DND-41 (cell line): ENCODE measurements at regions not wholly inside any gene's neighbourhood (a gene's known extent, or its start where the extent isn't known, plus 50 kb on each side); places are given as distances from the start of the nearest gene placed in this dataset.
A peak's percentile ranks its signal among the peaks of the same experiment; 100 is the strongest.

Experiments
- ATAC-seq: fragments of 200-7000 bp; cut with Tn5 transposase; 3 replicates; pipeline ENCODE4 v1.9.1; 2021; ENCODE audit warnings: low read depth; ENCODE audit not compliant: insufficient read depth
- DNase-seq: peaks from one replicate; pipeline ENCODE4 v3.0.0-alpha.2; 2020
- H2AFZ ChIP-seq: 2 replicates; pipeline ENCODE4 v1.6.0; 2012; ENCODE audit warnings: low read depth, low read length
- H3K27ac ChIP-seq: 2 replicates; pipeline ENCODE4 v1.5.1; 2012; ENCODE audit warnings: low read length, inconsistent platforms
- H3K27me3 ChIP-seq: fragments of 200-600 bp; sonication (generic); 2 replicates; pipeline ENCODE4 v1.6.0; 2012; ENCODE audit warnings: low read length, mild to moderate bottlenecking, inconsistent platforms; ENCODE audit not compliant: insufficient read depth, poor library complexity
- H3K36me3 ChIP-seq: 2 replicates; pipeline ENCODE4 v1.5.1; 2012; ENCODE audit warnings: low read length, inconsistent platforms; ENCODE audit not compliant: insufficient read depth
- H3K4me1 ChIP-seq: 2 replicates; pipeline ENCODE4 v1.5.1; 2012; ENCODE audit warnings: mild to moderate bottlenecking, low read length; ENCODE audit not compliant: insufficient read depth
- H3K4me2 ChIP-seq: 2 replicates; pipeline ENCODE4 v1.6.0; 2012; ENCODE audit warnings: mild to moderate bottlenecking, moderate library complexity, low read length, inconsistent platforms; ENCODE audit not compliant: insufficient read depth
- H3K4me3 ChIP-seq, 2 experiments: fragments of 200-600 bp in 1 of 2; shearing (Covaris generic) in 1 of 2; 2 replicates each; pipeline ENCODE4 v1.5.1; 2012 to 2016; ENCODE audit warnings: inconsistent platforms in 2 of 2, low read length in 2 of 2, mild to moderate bottlenecking in 2 of 2, low read depth in 1 of 2, moderate library complexity in 1 of 2
- H3K79me2 ChIP-seq: 2 replicates; pipeline ENCODE4 v1.6.0; 2012; ENCODE audit warnings: low read length, inconsistent platforms; ENCODE audit not compliant: insufficient read depth
- H3K9ac ChIP-seq: 2 replicates; pipeline ENCODE4 v1.6.0; 2012; ENCODE audit warnings: low read depth, mild to moderate bottlenecking, inconsistent platforms, low read length, moderate library complexity
- H3K9me3 ChIP-seq: 2 replicates; pipeline ENCODE4 v1.5.1; 2012; ENCODE audit warnings: low read length, moderate library complexity, mild to moderate bottlenecking, inconsistent platforms; ENCODE audit not compliant: insufficient read depth, severe bottlenecking
- H4K20me1 ChIP-seq: 2 replicates; pipeline ENCODE4 v1.6.0; 2012; ENCODE audit warnings: low read length; ENCODE audit not compliant: insufficient read depth
- CTCF ChIP-seq: IDR thresholded peaks from 2 replicates; pipeline ENCODE4 v1.5.1; 2012; ENCODE audit warnings: borderline replicate concordance, low read length, moderate library complexity, mild to moderate bottlenecking; ENCODE audit not compliant: poor library complexity, severe bottlenecking; ENCODE audit errors: extremely low read depth
- EZH2 ChIP-seq: IDR thresholded peaks from 3 replicates; pipeline ENCODE4 v1.6.1; 2012; ENCODE audit warnings: borderline replicate concordance, low read depth, mild to moderate bottlenecking, moderate library complexity, low read length, inconsistent platforms; ENCODE audit not compliant: severe bottlenecking

GRCh38 chr1:234734869-234735268 is 124.9 kb upstream of the IRF2BP2 start:
- Histone ChIP-seq H3K4me2 (no peak overlapping the region), H3K27me3 (no peaks in the 10 kb centered on the region), H3K4me3 (no peak overlapping the region), H4K20me1 (no peaks in the 10 kb centered on the region), H3K4me1 (peaks cover 28% of the 10 kb centered on the region), H3K27ac (no peak overlapping the region), H3K36me3 (no peaks in the 10 kb centered on the region), H3K79me2 (no peaks in the 10 kb centered on the region), H2AFZ (no peak overlapping the region), H3K9me3 (no peaks in the 10 kb centered on the region), H3K9ac (no peak overlapping the region)
- DNase-seq (no peak), ATAC-seq (no peak)
- TF ChIP-seq CTCF (peak; percentile 36), EZH2 (no peak)

GRCh38 chr1:234734412-234734835 is 124.4 kb upstream of the IRF2BP2 start:
- Histone ChIP-seq H3K36me3 (no peaks in the 10 kb centered on the region), H2AFZ (no peak overlapping the region), H3K4me2 (no peak overlapping the region), H3K9ac (no peak overlapping the region), H3K4me1 (peaks cover 32% of the 10 kb centered on the region), H4K20me1 (no peaks in the 10 kb centered on the region), H3K4me3 (no peak overlapping the region), H3K79me2 (no peaks in the 10 kb centered on the region), H3K27me3 (no peaks in the 10 kb centered on the region), H3K9me3 (no peaks in the 10 kb centered on the region), H3K27ac (no peak overlapping the region)
- no peak for ATAC-seq
- no peak for TF ChIP-seq CTCF
- no peak for TF ChIP-seq EZH2
- no peak for DNase-seq

GRCh38 chr1:234733427-234733826 is 123.4 kb upstream of the IRF2BP2 start:
- no peak overlapping the region for H3K4me2 ChIP-seq
- H3K36me3 ChIP-seq, result no peaks in the 10 kb centered on the region
- no peaks in the 10 kb centered on the region for H3K27me3 ChIP-seq
- ATAC-seq, result no peak
- H3K9me3 ChIP-seq, result no peaks in the 10 kb centered on the region
- no peaks in the 10 kb centered on the region for H3K79me2 ChIP-seq
- no peak for DNase-seq
- no peaks in the 10 kb centered on the region for H4K20me1 ChIP-seq
- H3K27ac ChIP-seq, result no peak overlapping the region
- no peak for TF ChIP-seq EZH2
- TF ChIP-seq CTCF, result no peak
- peaks cover 32% of the 10 kb centered on the region for H3K4me1 ChIP-seq
- no peak overlapping the region for H3K4me3 ChIP-seq
- no peak overlapping the region for H3K9ac ChIP-seq
- H2AFZ ChIP-seq, result no peak overlapping the region
